Neutrophil (primary cell): ENCODE measurements at regions not wholly inside any gene's neighbourhood (a gene's known extent, or its start where the extent isn't known, plus 50 kb on each side); places are given as distances from the start of the nearest gene placed in this dataset.

Experiments
- H3K27ac ChIP-seq: fragments of 200-600 bp; sonication (generic); 2 replicates; pipeline ENCODE4 v1.5.1; 2016; ENCODE audit warnings: mild to moderate bottlenecking, moderate library complexity
- H3K27me3 ChIP-seq: fragments of 200-600 bp; sonication (generic); 2 replicates; pipeline ENCODE4 v1.6.0; 2016; ENCODE audit warnings: mild to moderate bottlenecking
- H3K36me3 ChIP-seq: fragments of 200-600 bp; sonication (generic); 2 replicates; pipeline ENCODE4 v1.5.1; 2017
- H3K4me1 ChIP-seq, 2 experiments: fragments of 200-600 bp in 1 of 2; sonication (generic) in 1 of 2; 1 replicate in 1 of 2; 2 replicates in 1 of 2; pipeline versions ENCODE4 v1.5.1 to v1.6.1; 2013 to 2016; ENCODE audit warnings: low read depth in 1 of 2, low read length in 1 of 2, mild to moderate bottlenecking in 1 of 2, moderate library complexity in 1 of 2; ENCODE audit not compliant: control insufficient read depth in 1 of 2, insufficient read depth in 1 of 2
- H3K4me3 ChIP-seq, 2 experiments: fragments of 200-600 bp in 1 of 2; sonication (generic) in 1 of 2; 1 replicate in 1 of 2; 2 replicates in 1 of 2; pipeline ENCODE4 v1.5.1; 2013 to 2016; ENCODE audit warnings: low read depth in 1 of 2, low read length in 1 of 2, mild to moderate bottlenecking in 1 of 2, moderate library complexity in 1 of 2
- H3K9me3 ChIP-seq: fragments of 200-600 bp; sonication (generic); 2 replicates; pipeline ENCODE4 v1.5.1; 2016
- TF ChIP-seq, protein P1 (sequence below): fragments of 200-600 bp; sonication (generic); IDR thresholded peaks from 2 replicates; pipeline ENCODE4 v1.5.1; 2016; ENCODE audit warnings: antibody characterized with exemption

DNA sequence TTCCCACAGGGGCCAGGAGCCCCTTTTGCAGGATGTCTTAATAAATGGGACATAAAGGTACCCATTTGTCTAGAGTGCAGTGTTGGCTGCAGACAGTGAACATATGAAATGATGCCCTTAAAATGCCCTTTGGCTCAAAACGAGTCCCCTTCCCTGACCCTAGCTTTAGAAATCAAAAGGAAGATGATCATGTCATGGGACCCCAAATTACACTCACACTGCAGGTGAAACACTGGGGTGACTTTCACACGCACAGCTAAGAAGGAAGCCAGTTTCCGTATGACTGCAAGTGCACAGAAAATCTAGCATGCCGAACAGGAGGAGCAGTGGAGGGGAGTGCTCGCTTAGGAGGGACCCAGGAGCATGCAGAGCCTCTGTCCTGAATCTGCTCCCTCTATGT is 154.5 kb upstream of the KLF14 start:
- peaks cover 49% of the 10 kb centered on the region for H3K36me3 ChIP-seq
- H3K27me3 ChIP-seq, result no peaks in the 10 kb centered on the region
- H3K4me3 ChIP-seq, result no peak overlapping the region
- peaks cover 31 to 33% of the 10 kb centered on the region in 2 experiments for H3K4me1 ChIP-seq
- H3K9me3 ChIP-seq, result no peaks in the 10 kb centered on the region
- no peak overlapping the region for H3K27ac ChIP-seq
- TF ChIP-seq, protein P1, sequence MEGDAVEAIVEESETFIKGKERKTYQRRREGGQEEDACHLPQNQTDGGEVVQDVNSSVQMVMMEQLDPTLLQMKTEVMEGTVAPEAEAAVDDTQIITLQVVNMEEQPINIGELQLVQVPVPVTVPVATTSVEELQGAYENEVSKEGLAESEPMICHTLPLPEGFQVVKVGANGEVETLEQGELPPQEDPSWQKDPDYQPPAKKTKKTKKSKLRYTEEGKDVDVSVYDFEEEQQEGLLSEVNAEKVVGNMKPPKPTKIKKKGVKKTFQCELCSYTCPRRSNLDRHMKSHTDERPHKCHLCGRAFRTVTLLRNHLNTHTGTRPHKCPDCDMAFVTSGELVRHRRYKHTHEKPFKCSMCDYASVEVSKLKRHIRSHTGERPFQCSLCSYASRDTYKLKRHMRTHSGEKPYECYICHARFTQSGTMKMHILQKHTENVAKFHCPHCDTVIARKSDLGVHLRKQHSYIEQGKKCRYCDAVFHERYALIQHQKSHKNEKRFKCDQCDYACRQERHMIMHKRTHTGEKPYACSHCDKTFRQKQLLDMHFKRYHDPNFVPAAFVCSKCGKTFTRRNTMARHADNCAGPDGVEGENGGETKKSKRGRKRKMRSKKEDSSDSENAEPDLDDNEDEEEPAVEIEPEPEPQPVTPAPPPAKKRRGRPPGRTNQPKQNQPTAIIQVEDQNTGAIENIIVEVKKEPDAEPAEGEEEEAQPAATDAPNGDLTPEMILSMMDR, result no peak

DNA sequence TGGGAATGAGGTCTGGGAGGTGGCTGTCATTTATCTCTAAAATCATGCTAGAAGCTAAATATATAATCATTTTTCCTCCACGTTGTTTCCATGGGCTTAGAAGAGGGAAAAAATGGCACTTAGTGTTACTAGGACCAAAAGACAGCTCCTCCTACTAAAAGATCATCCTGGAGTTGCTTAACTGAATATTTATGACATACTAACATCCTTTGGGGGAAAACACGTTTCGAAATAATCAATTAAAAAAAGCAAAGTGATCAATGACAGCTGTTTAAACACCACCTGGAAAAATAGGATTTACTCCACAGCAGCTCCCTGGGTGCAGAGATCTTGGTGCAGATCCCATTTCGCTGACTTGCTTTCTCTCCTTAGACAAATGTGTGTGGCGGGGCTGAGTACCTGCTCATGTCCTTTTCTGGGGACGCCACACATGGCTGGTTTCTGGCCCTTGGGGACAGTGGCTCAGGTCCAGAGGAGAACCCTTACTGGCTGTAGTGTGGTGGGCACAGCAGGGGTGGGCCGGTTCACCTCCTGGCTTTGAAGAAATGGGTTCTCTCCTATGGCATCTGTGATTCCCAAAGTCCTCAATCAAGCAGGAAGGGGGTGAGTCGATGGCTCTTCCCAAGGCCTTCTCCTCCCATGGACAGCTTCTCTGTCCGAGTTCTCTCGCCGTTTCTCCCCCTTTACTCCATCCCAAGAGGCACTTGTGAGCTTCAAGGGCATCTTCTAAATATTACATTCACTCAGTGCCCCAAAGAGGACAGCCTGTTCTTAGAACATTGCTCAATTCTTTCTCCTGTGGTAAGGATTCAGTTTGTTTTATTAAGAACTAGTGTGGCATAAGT is 156.4 kb upstream of the KLF14 start:
- H3K4me1 ChIP-seq, result peaks cover 11 to 14% of the 10 kb centered on the region in 2 experiments
- TF ChIP-seq, protein P1, result no peak

DNA sequence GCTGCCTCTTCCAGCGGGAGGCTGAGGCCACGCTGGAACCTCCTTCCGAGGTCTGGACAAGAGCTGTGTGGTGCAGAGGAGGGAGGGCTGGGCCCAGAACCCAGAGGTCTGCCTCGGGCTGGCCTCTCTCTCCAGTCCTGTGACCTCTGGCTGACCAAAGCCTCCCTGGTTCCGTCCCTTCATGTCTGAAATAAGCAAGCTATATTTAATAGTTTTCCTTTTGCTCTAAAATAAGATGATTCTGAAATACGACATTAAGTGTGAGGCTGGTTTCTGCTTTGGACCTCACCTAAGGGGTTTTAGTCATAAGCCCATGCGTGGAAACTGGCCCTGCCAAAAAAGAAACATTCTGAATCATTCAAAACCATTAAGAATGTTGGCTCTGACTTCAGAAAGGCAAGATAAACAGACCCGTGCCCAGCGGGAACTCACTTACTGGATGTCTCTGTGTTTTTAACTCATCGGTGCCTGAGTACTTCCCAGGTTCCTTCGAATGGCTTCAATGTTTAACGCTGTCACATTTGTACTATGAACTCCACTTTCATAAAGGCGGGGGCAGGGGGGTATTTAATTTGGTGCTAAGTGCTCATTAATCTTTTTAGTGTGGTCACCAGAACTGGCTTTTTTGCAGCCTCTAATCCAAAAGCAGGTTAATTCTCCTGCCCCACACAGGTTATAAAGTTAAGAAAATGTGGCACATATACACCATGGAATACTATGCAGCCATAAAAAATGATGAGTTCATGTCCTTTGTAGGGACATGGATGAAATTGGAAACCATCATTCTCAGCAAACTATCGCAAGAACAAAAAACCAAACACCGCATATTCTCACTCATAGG is 157.5 kb upstream of the KLF14 start:
- TF ChIP-seq, protein P1, result no peak
- peak overlapping the region; percentile 32 for H3K27ac ChIP-seq
- peaks cover 64% of the 10 kb centered on the region for H3K36me3 ChIP-seq
- H3K4me3 ChIP-seq, result no peak overlapping the region
- H3K9me3 ChIP-seq, result no peaks in the 10 kb centered on the region
- peaks cover 6 to 10% of the 10 kb centered on the region in 2 experiments for H3K4me1 ChIP-seq
- H3K27me3 ChIP-seq, result no peaks in the 10 kb centered on the region

More for the DNA sequence above, 156.4 kb upstream of the KLF14 start:
- Histone ChIP-seq H3K27me3 (no peaks in the 10 kb centered on the region), H3K9me3 (no peaks in the 10 kb centered on the region), H3K36me3 (peaks cover 61% of the 10 kb centered on the region), H3K4me3 (no peak overlapping the region), H3K27ac (no peak overlapping the region)

DNA sequence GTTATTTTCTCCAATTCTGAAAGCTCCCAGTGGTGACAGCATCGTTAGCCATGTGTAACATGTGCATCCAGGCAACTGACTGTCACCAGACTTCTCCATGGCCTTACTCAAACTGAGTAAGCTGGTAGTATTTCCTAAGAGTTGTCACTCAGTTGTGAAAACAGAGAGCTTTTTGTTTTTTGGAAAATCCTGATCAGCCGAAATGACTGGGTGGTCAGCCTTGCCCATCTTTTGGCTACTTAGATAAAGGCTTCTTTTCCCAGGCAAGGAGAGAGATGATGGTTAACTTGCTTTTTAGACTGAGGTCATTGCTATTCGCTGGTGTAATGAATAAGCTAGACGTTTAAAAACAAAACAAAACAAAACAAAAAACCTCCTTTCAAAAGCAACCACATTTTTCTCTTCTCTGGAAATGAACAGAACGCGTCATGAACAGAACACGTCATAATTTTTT is 159.5 kb upstream of the KLF14 start:
- Histone ChIP-seq H3K27me3 (no peaks in the 10 kb centered on the region), H3K27ac (peak overlapping the region; percentile 34), H3K9me3 (no peaks in the 10 kb centered on the region), H3K4me1 (peaks cover 13 to 14% of the 10 kb centered on the region in 2 experiments), H3K4me3 (no peak overlapping the region), H3K36me3 (peaks cover 61% of the 10 kb centered on the region)
- TF ChIP-seq, protein P1, result no peak

DNA sequence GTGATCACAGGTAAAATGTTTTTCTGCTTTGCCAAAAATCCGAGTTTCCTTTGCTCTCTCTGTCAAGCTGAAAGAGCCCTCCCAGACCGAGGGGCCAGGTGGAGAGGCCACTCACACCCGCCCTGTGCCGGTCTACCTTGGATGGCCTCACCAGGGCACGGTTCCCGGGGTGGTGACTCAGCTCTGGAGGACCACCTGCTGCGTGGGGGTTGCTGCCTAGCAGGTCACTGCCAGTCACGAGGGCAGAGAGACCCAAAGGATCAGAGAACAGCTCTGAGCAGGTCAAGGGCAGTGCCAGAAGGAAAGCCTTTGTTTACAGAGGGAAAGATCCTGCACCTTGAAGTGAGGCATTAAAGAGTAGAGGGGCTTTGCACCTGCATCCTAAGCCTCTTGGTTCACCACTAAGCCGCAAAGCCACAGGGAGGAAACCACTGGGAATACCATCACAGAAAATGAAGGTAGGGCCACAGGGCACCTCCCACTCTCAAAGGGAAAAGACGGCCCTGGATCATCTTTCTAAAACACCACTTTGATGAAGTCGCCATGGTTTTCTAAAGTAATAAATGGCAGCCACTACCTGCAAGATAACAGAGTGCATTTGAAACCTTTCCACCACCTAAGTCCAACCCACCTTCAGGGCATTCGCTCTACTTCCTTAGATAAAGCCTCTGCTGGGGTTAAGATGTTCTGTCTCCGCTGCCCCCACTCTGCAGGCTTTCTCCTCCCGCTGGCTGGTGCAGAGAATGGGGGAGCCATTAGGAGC is 160.3 kb upstream of the KLF14 start:
- TF ChIP-seq, protein P1, result no peak
- peak overlapping the region; percentile 34 for H3K27ac ChIP-seq

More for the DNA sequence above, 160.3 kb upstream of the KLF14 start:
- H3K36me3 ChIP-seq, result peaks cover 60% of the 10 kb centered on the region
- H3K9me3 ChIP-seq, result no peaks in the 10 kb centered on the region
- no peaks in the 10 kb centered on the region for H3K27me3 ChIP-seq
- H3K4me3 ChIP-seq, result no peak overlapping the region
- H3K4me1 ChIP-seq, result peaks cover 13 to 17% of the 10 kb centered on the region in 2 experiments
